ENCODE measurements at regions not wholly inside any gene's neighbourhood (a gene's known extent, or its start where the extent isn't known, plus 50 kb on each side); places are given as distances from the start of the nearest gene placed in this dataset.
"Not testable (repeated sequence)": the region's sequence is repeated elsewhere in the genome, so short reads cannot be mapped to it uniquely, and the experiment has no call there.

GRCh38 chr12:25882266-25882665 is 76.2 kb upstream of the RASSF8 start:
- no peaks in the 10 kb centered on the region for H3K4me1 Mint-ChIP-seq (ENCODE audit: low read depth in 2 of 2)

GRCh38 chr12:25883026-25883916 is 75.2 kb upstream of the RASSF8 start:
- Mint-ChIP-seq H3K27me3 (no peaks in the 10 kb centered on the region), H3K4me1 (ENCODE audit: low read depth in 2 of 2) (no peaks in the 10 kb centered on the region), H3K9me3 (peaks cover 0 to 4% of the 10 kb centered on the region in 2 donors), H3K4me3 (no peak overlapping the region), H3K27ac (no peak overlapping the region), H3K36me3 (ENCODE audit: insufficient read depth) (no peaks in the 10 kb centered on the region)
- ATAC-seq (replicated peaks) (no peak), DNase-seq (no peak)

More at GRCh38 chr12:25882266-25882665, 76.2 kb upstream of the RASSF8 start:
- ATAC-seq (replicated peaks) (no peak), DNase-seq (no peak)
- peaks cover 0 to 4% of the 10 kb centered on the region in 2 donors for H3K9me3 Mint-ChIP-seq
- H3K27ac Mint-ChIP-seq, result no peak overlapping the region
- no peaks in the 10 kb centered on the region for H3K27me3 Mint-ChIP-seq
- no peak overlapping the region for H3K4me3 Mint-ChIP-seq
- no peaks in the 10 kb centered on the region for H3K36me3 Mint-ChIP-seq (ENCODE audit: insufficient read depth)

- Mint-ChIP-seq H3K4me1 (ENCODE audit: low read depth in 2 of 2) (no peaks in the 10 kb centered on the region), H3K27ac (no peak overlapping the region), H3K27me3 (no peaks in the 10 kb centered on the region), H3K4me3 (no peak overlapping the region), H3K9me3 (peaks cover 0 to 2% of the 10 kb centered on the region in 2 donors), H3K36me3 (ENCODE audit: insufficient read depth) (no peaks in the 10 kb centered on the region)
- ATAC-seq (replicated peaks), result no peak
- no peak for DNase-seq
These were observed 74.2 kb upstream of the RASSF8 start for GRCh38 chr12:25884024-25884919.

- ATAC-seq (replicated peaks), result no peak
- DNase-seq, result no peak
- Mint-ChIP-seq H3K9me3 (peaks cover 0 to 2% of the 10 kb centered on the region in 2 donors), H3K36me3 (ENCODE audit: insufficient read depth) (no peaks in the 10 kb centered on the region), H3K4me3 (no peak overlapping the region), H3K4me1 (ENCODE audit: low read depth in 2 of 2) (no peaks in the 10 kb centered on the region), H3K27me3 (no peaks in the 10 kb centered on the region), H3K27ac (no peak overlapping the region)
These were observed 73.6 kb upstream of the RASSF8 start for GRCh38 chr12:25884920-25885234.

GRCh38 chr12:25886396-25886795 is 72.1 kb upstream of the RASSF8 start:
- Mint-ChIP-seq H3K27ac (no peak overlapping the region), H3K27me3 (peaks cover 5 to 8% of the 10 kb centered on the region in 2 donors), H3K36me3 (ENCODE audit: insufficient read depth) (no peaks in the 10 kb centered on the region), H3K9me3 (peaks cover 2 to 7% of the 10 kb centered on the region in 2 donors), H3K4me3 (no peak overlapping the region), H3K4me1 (ENCODE audit: low read depth in 2 of 2) (no peaks in the 10 kb centered on the region)
- no peak for ATAC-seq (replicated peaks)
- DNase-seq, result no peak

GRCh38 chr12:25887367-25887766 is 71.1 kb upstream of the RASSF8 start:
- H3K27ac Mint-ChIP-seq, result no peak overlapping the region

GRCh38 chr12:25889185-25889584 is 69.3 kb upstream of the RASSF8 start:
- no peaks in the 10 kb centered on the region for H3K36me3 Mint-ChIP-seq (ENCODE audit: insufficient read depth)
- H3K4me3 Mint-ChIP-seq, result no peak overlapping the region
- H3K27ac Mint-ChIP-seq, result no peak overlapping the region
- ATAC-seq (replicated peaks), result no peak
- no peak for DNase-seq
- H3K27me3 Mint-ChIP-seq, result peaks cover 5 to 8% of the 10 kb centered on the region in 2 donors
- no peaks in the 10 kb centered on the region for H3K4me1 Mint-ChIP-seq (ENCODE audit: low read depth in 2 of 2)
- peaks cover 0 to 8% of the 10 kb centered on the region in 2 donors for H3K9me3 Mint-ChIP-seq

More at GRCh38 chr12:25887367-25887766, 71.1 kb upstream of the RASSF8 start:
- DNase-seq (no peak), ATAC-seq (replicated peaks) (no peak)
- no peaks in the 10 kb centered on the region for H3K4me1 Mint-ChIP-seq (ENCODE audit: low read depth in 2 of 2)
- no peak overlapping the region for H3K4me3 Mint-ChIP-seq
- peaks cover 5 to 8% of the 10 kb centered on the region in 2 donors for H3K27me3 Mint-ChIP-seq
- H3K36me3 Mint-ChIP-seq (ENCODE audit: insufficient read depth), result no peaks in the 10 kb centered on the region
- H3K9me3 Mint-ChIP-seq, result peaks cover 0 to 8% of the 10 kb centered on the region in 2 donors

- ATAC-seq (replicated peaks); H3K36me3 Mint-ChIP-seq (ENCODE audit: insufficient read depth); H3K27ac Mint-ChIP-seq; H3K4me1 Mint-ChIP-seq (ENCODE audit: low read depth in 2 of 2); H3K27me3 Mint-ChIP-seq; H3K4me3 Mint-ChIP-seq; DNase-seq; H3K9me3 Mint-ChIP-seq: not testable (repeated sequence)
These were observed 67.4 kb upstream of the RASSF8 start for GRCh38 chr12:25891095-25891494.

- no peak for DNase-seq
- no peaks in the 10 kb centered on the region for H3K36me3 Mint-ChIP-seq (ENCODE audit: insufficient read depth)
- H3K9me3 Mint-ChIP-seq, result peaks cover 2 to 8% of the 10 kb centered on the region in 2 donors
- no peaks in the 10 kb centered on the region for H3K4me1 Mint-ChIP-seq (ENCODE audit: low read depth in 2 of 2)
- ATAC-seq (replicated peaks), result no peak
- H3K4me3 Mint-ChIP-seq, result no peak overlapping the region
- peaks cover 5 to 8% of the 10 kb centered on the region in 2 donors for H3K27me3 Mint-ChIP-seq
- no peak overlapping the region for H3K27ac Mint-ChIP-seq
These were observed 63.7 kb upstream of the RASSF8 start for GRCh38 chr12:25894759-25895158.

- Mint-ChIP-seq H3K27ac (no peak overlapping the region), H3K27me3 (no peaks in the 10 kb centered on the region), H3K36me3 (ENCODE audit: insufficient read depth) (no peaks in the 10 kb centered on the region), H3K9me3 (peaks cover 0 to 2% of the 10 kb centered on the region in 2 donors), H3K4me1 (ENCODE audit: low read depth in 2 of 2) (no peaks in the 10 kb centered on the region), H3K4me3 (no peak overlapping the region)
- ATAC-seq (replicated peaks), result no peak
- no peak for DNase-seq
These were observed 61.5 kb upstream of the RASSF8 start for GRCh38 chr12:25896981-25897380.

GRCh38 chr12:25903603-25904245 is 54.8 kb upstream of the RASSF8 start:
- Mint-ChIP-seq H3K4me3 (no peak overlapping the region), H3K9me3 (no peaks in the 10 kb centered on the region), H3K36me3 (ENCODE audit: insufficient read depth) (no peaks in the 10 kb centered on the region), H3K4me1 (ENCODE audit: low read depth in 2 of 2) (no peaks in the 10 kb centered on the region), H3K27ac (no peak overlapping the region), H3K27me3 (no peaks in the 10 kb centered on the region)
- ATAC-seq (replicated peaks) (no peak), DNase-seq (no peak)

- H3K4me1 Mint-ChIP-seq (ENCODE audit: low read depth in 2 of 2), result no peaks in the 10 kb centered on the region
- no peak overlapping the region for H3K27ac Mint-ChIP-seq
- H3K4me3 Mint-ChIP-seq, result no peak overlapping the region
- no peaks in the 10 kb centered on the region for H3K36me3 Mint-ChIP-seq (ENCODE audit: insufficient read depth)
- no peaks in the 10 kb centered on the region for H3K27me3 Mint-ChIP-seq
- no peak for DNase-seq
- no peak for ATAC-seq (replicated peaks)
- no peaks in the 10 kb centered on the region for H3K9me3 Mint-ChIP-seq
These were observed 54.0 kb upstream of the RASSF8 start for GRCh38 chr12:25904442-25904841.

GRCh38 chr12:25906651-25907340 is 51.7 kb upstream of the RASSF8 start:
- H3K27ac Mint-ChIP-seq, result no peak overlapping the region
- no peaks in the 10 kb centered on the region for H3K36me3 Mint-ChIP-seq (ENCODE audit: insufficient read depth)
- H3K9me3 Mint-ChIP-seq, result no peaks in the 10 kb centered on the region
- no peaks in the 10 kb centered on the region for H3K27me3 Mint-ChIP-seq
- no peak overlapping the region for H3K4me3 Mint-ChIP-seq
- H3K4me1 Mint-ChIP-seq (ENCODE audit: low read depth in 2 of 2), result no peaks in the 10 kb centered on the region
- ATAC-seq (replicated peaks), result no peak
- DNase-seq, result no peak
